ENCODE measurements at regions not wholly inside any gene's neighbourhood (a gene's known extent, or its start where the extent isn't known, plus 50 kb on each side); places are given as distances from the start of the nearest gene placed in this dataset.

GRCh38 chr18:78625847-78626246, 353.8 kb upstream of the SALL3 start (continued):
- no peak for TF ChIP-seq ZNF565 (CRISPR knock-in tag; conservative IDR thresholded peaks at IDR 0.05; ENCODE audit: low read depth)

- no peak for ATAC-seq
- TF ChIP-seq PPARA (CRISPR knock-in tag; IDR thresholded peaks at IDR 0.05; ENCODE audit: borderline replicate concordance): no peak
- TF ChIP-seq PATZ1 (CRISPR knock-in tag; IDR thresholded peaks at IDR 0.05; ENCODE audit: borderline replicate concordance): no peak
- no peak for TF ChIP-seq BACH2 (CRISPR knock-in tag; IDR thresholded peaks at IDR 0.05; ENCODE audit: borderline replicate concordance)
- TF ChIP-seq, protein P1, sequence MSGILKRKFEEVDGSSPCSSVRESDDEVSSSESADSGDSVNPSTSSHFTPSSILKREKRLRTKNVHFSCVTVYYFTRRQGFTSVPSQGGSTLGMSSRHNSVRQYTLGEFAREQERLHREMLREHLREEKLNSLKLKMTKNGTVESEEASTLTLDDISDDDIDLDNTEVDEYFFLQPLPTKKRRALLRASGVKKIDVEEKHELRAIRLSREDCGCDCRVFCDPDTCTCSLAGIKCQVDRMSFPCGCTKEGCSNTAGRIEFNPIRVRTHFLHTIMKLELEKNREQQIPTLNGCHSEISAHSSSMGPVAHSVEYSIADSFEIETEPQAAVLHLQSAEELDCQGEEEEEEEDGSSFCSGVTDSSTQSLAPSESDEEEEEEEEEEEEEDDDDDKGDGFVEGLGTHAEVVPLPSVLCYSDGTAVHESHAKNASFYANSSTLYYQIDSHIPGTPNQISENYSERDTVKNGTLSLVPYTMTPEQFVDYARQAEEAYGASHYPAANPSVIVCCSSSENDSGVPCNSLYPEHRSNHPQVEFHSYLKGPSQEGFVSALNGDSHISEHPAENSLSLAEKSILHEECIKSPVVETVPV (CRISPR knock-in tag; IDR thresholded peaks at IDR 0.05): no peak
- TF ChIP-seq ISL1 (CRISPR knock-in tag; IDR thresholded peaks at IDR 0.05): no peak
- no peak for TF ChIP-seq SNAI2 (CRISPR knock-in tag; IDR thresholded peaks at IDR 0.05)
- no peak for TF ChIP-seq RARB (CRISPR knock-in tag; IDR thresholded peaks at IDR 0.05)
- no peak for TF ChIP-seq CREB5 (CRISPR knock-in tag; IDR thresholded peaks at IDR 0.05; ENCODE audit: low read depth)
- TF ChIP-seq, protein P2, sequence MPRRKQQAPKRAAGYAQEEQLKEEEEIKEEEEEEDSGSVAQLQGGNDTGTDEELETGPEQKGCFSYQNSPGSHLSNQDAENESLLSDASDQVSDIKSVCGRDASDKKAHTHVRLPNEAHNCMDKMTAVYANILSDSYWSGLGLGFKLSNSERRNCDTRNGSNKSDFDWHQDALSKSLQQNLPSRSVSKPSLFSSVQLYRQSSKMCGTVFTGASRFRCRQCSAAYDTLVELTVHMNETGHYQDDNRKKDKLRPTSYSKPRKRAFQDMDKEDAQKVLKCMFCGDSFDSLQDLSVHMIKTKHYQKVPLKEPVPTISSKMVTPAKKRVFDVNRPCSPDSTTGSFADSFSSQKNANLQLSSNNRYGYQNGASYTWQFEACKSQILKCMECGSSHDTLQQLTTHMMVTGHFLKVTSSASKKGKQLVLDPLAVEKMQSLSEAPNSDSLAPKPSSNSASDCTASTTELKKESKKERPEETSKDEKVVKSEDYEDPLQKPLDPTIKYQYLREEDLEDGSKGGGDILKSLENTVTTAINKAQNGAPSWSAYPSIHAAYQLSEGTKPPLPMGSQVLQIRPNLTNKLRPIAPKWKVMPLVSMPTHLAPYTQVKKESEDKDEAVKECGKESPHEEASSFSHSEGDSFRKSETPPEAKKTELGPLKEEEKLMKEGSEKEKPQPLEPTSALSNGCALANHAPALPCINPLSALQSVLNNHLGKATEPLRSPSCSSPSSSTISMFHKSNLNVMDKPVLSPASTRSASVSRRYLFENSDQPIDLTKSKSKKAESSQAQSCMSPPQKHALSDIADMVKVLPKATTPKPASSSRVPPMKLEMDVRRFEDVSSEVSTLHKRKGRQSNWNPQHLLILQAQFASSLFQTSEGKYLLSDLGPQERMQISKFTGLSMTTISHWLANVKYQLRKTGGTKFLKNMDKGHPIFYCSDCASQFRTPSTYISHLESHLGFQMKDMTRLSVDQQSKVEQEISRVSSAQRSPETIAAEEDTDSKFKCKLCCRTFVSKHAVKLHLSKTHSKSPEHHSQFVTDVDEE (CRISPR knock-in tag; IDR thresholded peaks at IDR 0.05): no peak
- no peak for TF ChIP-seq POU6F1 (CRISPR knock-in tag; IDR thresholded peaks at IDR 0.05; ENCODE audit: borderline replicate concordance, low read depth)
- TF ChIP-seq ZFP3 (CRISPR knock-in tag; IDR thresholded peaks at IDR 0.05): no peak
- TF ChIP-seq TOX (CRISPR knock-in tag; IDR thresholded peaks at IDR 0.05; ENCODE audit: borderline replicate concordance): no peak
- TF ChIP-seq CSDC2 (CRISPR knock-in tag; IDR thresholded peaks at IDR 0.05): no peak
- TF ChIP-seq ZC3H10 (CRISPR knock-in tag; IDR thresholded peaks at IDR 0.05): no peak
- no peak for TF ChIP-seq ESRRG (CRISPR knock-in tag; IDR thresholded peaks at IDR 0.05)
- TF ChIP-seq ZFP30 (CRISPR knock-in tag; IDR thresholded peaks at IDR 0.05): no peak
- no peak for TF ChIP-seq ZNF565 (CRISPR knock-in tag; conservative IDR thresholded peaks at IDR 0.05; ENCODE audit: low read depth)
- no peak for TF ChIP-seq TCF4 (CRISPR knock-in tag; IDR thresholded peaks at IDR 0.05; ENCODE audit: borderline replicate concordance)
Observed at GRCh38 chr18:78627551-78628346, 351.9 kb upstream of the SALL3 start.

GRCh38 chr18:78629426-78629825, 350.2 kb upstream of the SALL3 start:
- TF ChIP-seq GLIS3 (CRISPR knock-in tag; IDR thresholded peaks at IDR 0.05) (no peak), ARNTL (CRISPR knock-in tag; IDR thresholded peaks at IDR 0.05; ENCODE audit: borderline replicate concordance, low read depth) (no peak), ISL1 (CRISPR knock-in tag; IDR thresholded peaks at IDR 0.05) (no peak), TCF4 (CRISPR knock-in tag; IDR thresholded peaks at IDR 0.05; ENCODE audit: borderline replicate concordance) (no peak)
- ATAC-seq: no peak
